Activated B cell treated with CpG ODN at 0.5 μM for 24 hours (primary cell): ENCODE measurements at regions not wholly inside any gene's neighbourhood (a gene's known extent, or its start where the extent isn't known, plus 50 kb on each side); places are given as distances from the start of the nearest gene placed in this dataset.

Experiments
- ATAC-seq: fragments of 200-7000 bp; cut with Tn5 transposase; one replicate; pipeline ENCODE4 v1.10.0; 2021; ENCODE audit warnings: low read depth, mild to moderate bottlenecking, moderate library complexity
- CTCF ChIA-PET: fragments of 350-600 bp; sonication (Branson Sonifier 250); formaldehyde crosslinking; loops from one replicate; lab custom pipeline; 2021; ENCODE audit warnings: antibody characterized with exemption; lab: Charles Lee
- POLR2A ChIA-PET: fragments of 350-600 bp; sonication (Branson Sonifier 250); formaldehyde crosslinking; loops from one replicate; lab custom pipeline; 2021; ENCODE audit warnings: antibody characterized with exemption; lab: Charles Lee
- DNase-seq: peaks from one replicate; pipeline ENCODE4 v3.0.0; 2022
- H3K27ac Mint-ChIP-seq: one replicate; pipeline ENCODE4 v1.8.0; 2020; ENCODE audit warnings: mixed read lengths
- H3K27me3 Mint-ChIP-seq: one replicate; pipeline ENCODE4 v1.8.0; 2021; ENCODE audit warnings: mixed read lengths
- H3K36me3 Mint-ChIP-seq: one replicate; pipeline ENCODE4 v1.8.0; 2021; ENCODE audit warnings: low read depth, mixed read lengths
- H3K4me1 Mint-ChIP-seq: one replicate; pipeline ENCODE4 v1.8.0; 2021; ENCODE audit warnings: mixed read lengths
- H3K4me3 Mint-ChIP-seq: one replicate; pipeline ENCODE4 v1.8.0; 2020; ENCODE audit warnings: mild to moderate bottlenecking, mixed read lengths
- H3K9me3 Mint-ChIP-seq: one replicate; pipeline ENCODE4 v1.8.0; 2020; ENCODE audit warnings: mixed read lengths
- intact Hi-C: fragments of 100-400 bp; cut with micrococcal nuclease; formaldehyde crosslinking; loops from one replicate; pipeline ENCODE4 v1.15.1; 2024
- TF ChIP-seq, protein P1 (sequence below): fragments of 200-600 bp; IDR thresholded peaks from one replicate; pipeline ENCODE4 v1.8.0; 2022; ENCODE audit warnings: antibody characterized with exemption, mild to moderate bottlenecking

DNA sequence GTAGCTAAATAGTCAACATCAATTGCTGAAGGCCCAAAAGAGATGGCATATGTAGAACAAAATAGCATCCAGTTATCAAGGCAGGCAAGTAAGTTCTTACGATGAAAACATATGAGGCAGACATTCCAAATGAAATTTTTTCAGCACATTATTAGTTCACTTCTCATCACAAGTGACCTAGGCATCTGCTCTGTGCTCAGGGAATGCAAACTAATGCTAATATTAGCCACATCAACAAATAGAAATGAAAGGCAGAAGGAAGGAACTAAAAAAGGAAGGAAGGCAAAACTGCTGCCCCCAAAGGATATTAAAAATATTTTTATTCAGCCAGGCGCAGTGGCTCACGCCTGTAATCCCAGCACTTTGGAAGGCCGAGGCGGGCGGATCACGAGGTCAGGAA lies 51.2 kb upstream of the ROCK1 start:
- no peaks in the 10 kb centered on the region for H3K4me1 Mint-ChIP-seq
- H3K27ac Mint-ChIP-seq: no peak overlapping the region
- DNase-seq: no peak
- no peak overlapping the region for H3K4me3 Mint-ChIP-seq
- H3K27me3 Mint-ChIP-seq: no peaks in the 10 kb centered on the region
- no peaks in the 10 kb centered on the region for H3K9me3 Mint-ChIP-seq
- ChIA-PET POLR2A (no interaction called here), CTCF (no interaction called here)
- H3K36me3 Mint-ChIP-seq: no peaks in the 10 kb centered on the region
- intact Hi-C loops: no loop called here
- TF ChIP-seq, protein P1, sequence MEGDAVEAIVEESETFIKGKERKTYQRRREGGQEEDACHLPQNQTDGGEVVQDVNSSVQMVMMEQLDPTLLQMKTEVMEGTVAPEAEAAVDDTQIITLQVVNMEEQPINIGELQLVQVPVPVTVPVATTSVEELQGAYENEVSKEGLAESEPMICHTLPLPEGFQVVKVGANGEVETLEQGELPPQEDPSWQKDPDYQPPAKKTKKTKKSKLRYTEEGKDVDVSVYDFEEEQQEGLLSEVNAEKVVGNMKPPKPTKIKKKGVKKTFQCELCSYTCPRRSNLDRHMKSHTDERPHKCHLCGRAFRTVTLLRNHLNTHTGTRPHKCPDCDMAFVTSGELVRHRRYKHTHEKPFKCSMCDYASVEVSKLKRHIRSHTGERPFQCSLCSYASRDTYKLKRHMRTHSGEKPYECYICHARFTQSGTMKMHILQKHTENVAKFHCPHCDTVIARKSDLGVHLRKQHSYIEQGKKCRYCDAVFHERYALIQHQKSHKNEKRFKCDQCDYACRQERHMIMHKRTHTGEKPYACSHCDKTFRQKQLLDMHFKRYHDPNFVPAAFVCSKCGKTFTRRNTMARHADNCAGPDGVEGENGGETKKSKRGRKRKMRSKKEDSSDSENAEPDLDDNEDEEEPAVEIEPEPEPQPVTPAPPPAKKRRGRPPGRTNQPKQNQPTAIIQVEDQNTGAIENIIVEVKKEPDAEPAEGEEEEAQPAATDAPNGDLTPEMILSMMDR: no peak
- ATAC-seq: no peak

DNA sequence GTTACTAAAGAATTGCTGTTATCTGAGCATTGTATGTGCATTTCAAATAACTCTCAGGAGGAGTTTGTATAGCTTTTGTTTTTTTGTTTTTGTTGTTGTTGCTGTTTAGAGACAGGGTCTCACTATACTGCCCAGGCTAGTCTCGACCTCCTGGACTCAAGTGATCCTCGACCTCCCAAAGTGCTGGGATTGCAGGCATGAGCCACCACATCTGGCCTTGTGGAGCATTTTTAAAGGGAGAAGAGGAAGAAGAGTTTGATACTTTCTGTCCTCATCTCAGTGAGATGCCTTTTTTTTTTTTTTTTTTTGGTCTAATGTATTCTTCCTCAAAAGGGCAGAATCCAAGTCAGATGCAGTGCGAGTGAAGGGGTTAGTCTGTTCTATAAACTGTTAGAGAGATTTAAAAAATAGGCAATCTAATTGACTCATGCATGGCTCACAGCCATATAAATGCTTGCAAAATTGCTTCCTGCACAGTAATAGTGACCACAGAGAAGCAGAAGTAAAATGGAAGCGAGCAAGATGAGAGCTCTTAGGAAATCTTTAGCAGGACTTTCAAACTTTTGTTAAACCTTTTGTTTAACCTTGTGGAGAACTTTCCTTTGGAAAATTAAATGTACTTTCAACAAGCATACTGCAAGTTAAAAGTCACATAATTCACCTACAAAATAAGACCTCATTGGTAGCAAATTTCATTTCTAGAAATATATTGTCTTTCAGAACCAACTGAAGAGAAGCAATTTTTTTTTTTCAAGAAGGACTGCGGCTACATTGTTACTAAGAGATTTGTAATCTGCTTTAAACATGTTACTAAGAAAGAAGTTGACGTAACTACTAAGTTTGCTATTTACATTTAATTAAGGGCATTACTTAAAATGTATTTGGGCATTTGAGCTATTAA lies 52.3 kb upstream of the ROCK1 start:
- Mint-ChIP-seq H3K4me3 (no peak overlapping the region), H3K4me1 (no peaks in the 10 kb centered on the region), H3K36me3 (no peaks in the 10 kb centered on the region), H3K9me3 (no peaks in the 10 kb centered on the region), H3K27me3 (peaks cover under 1% of the 10 kb centered on the region), H3K27ac (no peak overlapping the region)
- ATAC-seq (no peak), DNase-seq (no peak)
- POLR2A ChIA-PET: no interaction called here
- intact Hi-C loops: no loop called here
- TF ChIP-seq, protein P1: no peak
- CTCF ChIA-PET: interaction anchor here (2.2 kb wide), 1 partner anchor 15 kb away, joined by 6 read pairs; no protein-coding TSS in a partner anchor

DNA sequence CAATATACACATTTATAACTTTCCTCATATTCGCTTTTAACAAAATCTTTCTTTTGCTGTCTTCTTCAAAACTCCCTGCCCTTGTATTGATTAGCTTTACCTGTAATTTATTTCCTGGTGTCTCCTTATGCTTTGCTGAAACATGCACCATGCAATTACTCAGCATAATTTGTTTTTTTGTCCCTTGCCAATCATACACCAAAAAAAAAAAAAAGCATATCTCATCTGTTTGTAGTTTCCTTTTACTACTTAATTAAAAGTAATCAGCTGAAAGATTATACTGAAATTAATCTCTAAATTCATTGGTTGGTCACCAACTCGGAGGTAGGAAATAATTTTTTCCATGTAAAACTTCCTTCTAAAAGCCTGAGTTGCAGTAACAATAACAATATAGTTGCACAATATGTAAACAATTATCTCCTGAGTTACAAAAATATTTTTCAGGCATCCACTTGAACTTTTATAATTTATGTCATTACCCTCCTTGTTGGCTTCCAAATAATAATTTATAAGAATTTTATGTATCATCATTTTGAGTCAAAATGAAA lies 53.0 kb upstream of the ROCK1 start:
- Mint-ChIP-seq H3K4me1 (no peaks in the 10 kb centered on the region), H3K27me3 (peaks cover 5% of the 10 kb centered on the region), H3K36me3 (no peaks in the 10 kb centered on the region), H3K9me3 (no peaks in the 10 kb centered on the region), H3K27ac (no peak overlapping the region), H3K4me3 (no peak overlapping the region)
- intact Hi-C loops: no loop called here
- ATAC-seq (no peak), DNase-seq (no peak)
- POLR2A ChIA-PET: interaction anchor here (0.7 kb wide), 1 partner anchor 798 kb away, joined by 4 read pairs; no protein-coding TSS in a partner anchor
- TF ChIP-seq, protein P1: no peak
- CTCF ChIA-PET: interaction anchor here (2.2 kb wide), 1 partner anchor 15 kb away, joined by 6 read pairs; no protein-coding TSS in a partner anchor

DNA sequence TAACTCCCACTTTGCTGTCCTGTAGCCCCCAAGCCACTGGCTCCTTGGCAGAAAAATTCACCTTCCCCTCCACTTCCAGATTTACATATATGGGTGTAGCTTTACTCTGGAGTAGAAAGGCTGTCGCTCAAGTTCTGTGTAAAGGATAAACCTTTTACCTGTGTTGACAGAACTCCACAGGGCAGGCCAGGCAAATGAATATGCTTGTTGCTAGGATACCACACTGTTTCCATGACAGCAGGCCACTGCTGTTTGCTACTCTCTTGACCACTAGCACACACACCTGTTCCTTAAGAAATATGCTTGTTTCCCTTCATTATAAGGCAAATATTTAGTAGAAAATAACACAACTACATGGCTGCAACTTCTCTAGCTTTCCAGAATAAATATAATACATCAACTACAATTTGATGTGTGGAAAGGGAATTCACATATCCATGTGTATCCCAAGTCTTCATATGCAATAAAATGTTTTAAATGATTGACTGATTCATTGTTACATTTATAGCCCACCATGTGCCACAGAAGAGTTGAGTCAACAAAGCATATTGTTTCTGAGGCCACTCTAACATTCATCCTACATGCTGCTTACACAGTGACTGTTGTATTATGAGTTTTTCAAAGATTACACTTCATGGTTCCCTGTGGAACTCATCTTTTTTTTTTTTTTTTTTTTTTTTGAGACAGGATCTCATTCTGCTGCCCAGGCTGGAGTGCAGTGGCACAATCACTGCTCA lies 56.2 kb upstream of the ROCK1 start:
- intact Hi-C loops: no loop called here
- Mint-ChIP-seq H3K27ac (no peak overlapping the region), H3K4me3 (no peak overlapping the region), H3K9me3 (no peaks in the 10 kb centered on the region), H3K4me1 (no peaks in the 10 kb centered on the region), H3K27me3 (peaks cover 5% of the 10 kb centered on the region), H3K36me3 (no peaks in the 10 kb centered on the region)
- TF ChIP-seq, protein P1: no peak
- ATAC-seq (no peak), DNase-seq (no peak)
- ChIA-PET CTCF (no interaction called here), POLR2A (no interaction called here)

DNA sequence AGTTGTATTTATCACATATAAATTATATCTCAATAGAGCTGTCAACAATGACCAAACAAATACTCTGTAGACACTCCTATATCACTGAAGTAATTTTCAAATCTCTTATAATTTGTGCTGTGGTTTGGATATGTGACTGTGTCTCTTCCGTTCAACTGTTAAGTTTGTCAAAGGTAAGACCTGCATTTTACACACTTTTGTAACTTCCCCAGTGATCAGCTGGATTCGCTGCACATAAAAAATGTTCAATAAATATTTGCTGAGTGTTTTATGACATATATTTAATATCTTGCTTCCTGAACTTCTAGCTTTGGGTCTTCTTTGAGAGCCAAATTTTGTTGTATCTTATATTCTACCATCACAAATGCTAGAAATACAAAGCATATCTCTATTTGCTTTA lies 57.3 kb upstream of the ROCK1 start:
- TF ChIP-seq, protein P1: no peak
- Mint-ChIP-seq H3K4me1 (no peaks in the 10 kb centered on the region), H3K27me3 (peaks cover 5% of the 10 kb centered on the region), H3K27ac (no peak overlapping the region), H3K36me3 (no peaks in the 10 kb centered on the region), H3K4me3 (no peak overlapping the region), H3K9me3 (no peaks in the 10 kb centered on the region)
- DNase-seq: no peak
- CTCF ChIA-PET: no interaction called here
- no peak for ATAC-seq
- intact Hi-C loops: no loop called here
- POLR2A ChIA-PET: no interaction called here
